ENCODE measurements at regions not wholly inside any gene's neighbourhood (a gene's known extent, or its start where the extent isn't known, plus 50 kb on each side); places are given as distances from the start of the nearest gene placed in this dataset.

DNA sequence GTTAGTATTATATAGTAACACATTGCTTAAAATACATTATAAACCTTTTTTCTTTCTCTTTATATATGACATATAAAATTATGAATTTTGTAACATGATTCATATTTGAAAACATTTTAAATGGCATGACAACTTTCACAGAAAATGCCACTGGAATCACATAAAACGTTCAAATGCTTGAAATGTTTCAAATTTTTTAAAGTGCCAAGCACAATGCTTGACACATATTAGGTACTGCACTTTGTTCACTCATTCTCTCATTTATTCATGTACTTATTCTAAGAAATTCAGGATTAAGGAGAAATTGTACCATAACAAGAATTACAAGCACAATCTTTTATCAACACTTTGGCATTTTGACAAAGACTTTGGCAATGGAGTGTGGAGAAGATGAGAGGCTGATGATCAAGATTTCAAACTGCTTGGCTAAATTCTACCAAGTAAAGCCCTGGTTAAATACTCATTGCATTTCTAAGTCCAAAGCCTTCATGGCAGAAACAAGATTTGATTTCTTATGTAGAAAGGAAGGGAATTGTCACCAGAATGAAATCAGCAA, 232.2 kb downstream of the C12orf50 start:
- FAIRE-seq, result no peak

DNA sequence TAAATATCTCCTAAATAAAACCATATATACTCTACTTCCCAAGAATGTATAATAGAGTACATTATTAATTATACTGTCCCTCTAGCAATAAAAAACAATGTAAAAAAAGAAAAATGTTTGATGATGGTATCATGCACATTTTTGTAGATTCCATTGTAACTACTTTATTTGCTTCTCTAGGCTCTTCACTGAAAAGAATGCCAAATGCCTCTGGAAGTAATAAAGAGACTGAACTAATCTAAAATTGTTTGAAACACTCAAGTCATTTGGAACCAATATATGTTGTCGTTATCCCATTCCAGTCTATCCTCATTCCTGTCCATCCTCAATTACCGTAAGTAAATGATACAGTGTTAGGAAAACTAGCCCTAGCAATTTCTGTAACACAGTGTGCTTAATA, 233.6 kb downstream of the C12orf50 start:
- no peak for FAIRE-seq
- DNase-seq (ENCODE audit: low spot score in 2 of 2), result no peak

More for the DNA sequence above, 232.2 kb downstream of the C12orf50 start:
- DNase-seq (ENCODE audit: low spot score in 2 of 2), result no peak

- no peak for FAIRE-seq
- no peak for DNase-seq (ENCODE audit: low spot score in 2 of 2)
Observed at GRCh38 chr12:87794854-87795253, 234.3 kb downstream of the C12orf50 start.

DNA sequence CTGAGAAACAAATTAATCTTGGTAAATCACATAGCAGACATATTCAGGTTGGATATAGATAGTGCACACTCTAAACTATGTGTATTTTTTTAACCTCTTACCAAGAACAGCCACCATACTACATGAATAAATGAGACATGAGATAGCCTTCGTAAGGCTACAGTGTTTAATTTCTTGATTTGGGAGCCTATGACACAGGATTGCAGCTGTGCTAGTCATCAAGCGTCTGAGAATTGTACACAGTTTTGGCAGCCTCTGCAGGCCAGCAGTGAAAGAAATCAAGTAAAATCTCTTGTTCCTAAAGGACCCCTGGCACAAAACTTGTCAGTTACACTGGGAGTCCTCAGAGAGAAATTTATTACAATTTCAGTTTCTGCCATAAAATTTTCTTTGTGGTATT, 236.1 kb downstream of the C12orf50 start:
- no peak for DNase-seq (ENCODE audit: low spot score in 2 of 2)
- FAIRE-seq, result no peak

DNA sequence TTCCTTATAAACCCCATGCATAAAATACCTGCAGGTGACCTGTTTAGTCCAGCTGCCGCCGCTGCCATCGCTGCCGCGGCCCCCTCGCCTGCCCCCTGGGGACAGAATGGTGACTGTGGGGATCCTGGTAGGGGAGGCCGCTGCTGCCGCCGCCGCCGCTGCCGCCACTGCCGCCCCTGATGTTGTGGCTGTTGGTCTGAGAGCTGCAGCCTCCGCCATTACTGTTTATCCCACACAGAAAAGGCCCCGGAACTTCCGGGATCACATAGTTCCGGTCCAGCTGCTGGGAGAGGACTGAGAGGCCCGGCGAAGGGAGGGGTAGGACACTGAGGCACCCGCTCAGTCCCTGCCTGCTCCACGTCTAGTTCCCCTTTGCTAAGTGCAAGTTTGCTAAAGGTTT, 244.9 kb downstream of the C12orf50 start:
- no peak for DNase-seq (ENCODE audit: low spot score in 2 of 2)
- no peak for FAIRE-seq

DNA sequence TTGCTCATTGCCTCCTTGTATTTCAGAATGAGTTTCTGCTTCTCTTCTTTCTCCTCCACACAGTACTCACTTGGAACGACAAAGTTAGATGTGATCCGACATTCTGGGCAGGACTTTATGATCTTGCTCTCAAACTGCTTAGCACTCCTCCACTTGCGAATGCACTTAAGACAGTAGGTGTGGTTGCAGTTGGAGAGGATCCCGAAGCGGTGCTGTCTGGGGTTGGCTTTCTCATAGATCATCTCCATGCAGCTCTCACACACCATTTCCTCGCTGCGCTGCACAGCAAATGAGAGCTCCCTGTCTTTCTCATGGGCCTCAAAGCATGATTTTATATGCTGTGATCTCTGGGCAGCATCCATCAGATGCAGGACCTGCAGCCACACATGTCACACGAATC, 245.7 kb downstream of the C12orf50 start:
- DNase-seq (ENCODE audit: low spot score in 2 of 2) (no peak), FAIRE-seq (no peak)

- DNase-seq (ENCODE audit: low spot score in 2 of 2), result no peak
- no peak for FAIRE-seq
Observed at GRCh38 chr12:87782838-87783237, 246.4 kb downstream of the C12orf50 start.

DNA sequence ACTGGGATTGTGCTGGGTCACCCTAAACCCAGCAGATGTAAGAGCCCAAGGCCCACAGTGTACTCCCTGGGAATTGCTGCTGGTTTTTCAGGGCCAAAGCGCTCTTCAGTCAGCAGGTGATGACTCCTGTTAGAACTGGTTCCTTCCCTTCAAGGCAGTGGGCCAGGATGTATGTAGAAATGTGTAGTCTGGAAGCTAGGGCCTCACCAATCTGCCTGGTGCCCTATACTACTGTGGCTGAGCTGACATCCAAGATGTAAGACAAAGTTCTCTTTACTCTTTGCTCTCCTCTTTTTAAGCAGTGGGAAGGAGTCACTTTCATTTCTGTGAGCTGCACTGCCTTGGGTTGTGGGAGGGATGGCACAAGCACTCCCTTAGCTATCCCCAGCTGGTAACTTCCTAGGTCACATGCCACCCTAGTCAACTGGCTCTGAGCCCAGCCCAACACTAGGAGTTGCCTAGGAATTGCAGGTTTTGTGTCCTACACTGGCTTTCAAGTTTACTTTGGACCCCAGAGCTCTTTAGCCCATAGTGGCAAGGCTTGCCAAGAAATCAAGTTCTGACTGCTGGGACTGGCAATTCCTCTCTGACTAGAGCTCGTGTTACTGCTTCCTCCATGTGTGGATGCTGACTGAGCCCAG, 249.2 kb downstream of the C12orf50 start:
- FAIRE-seq (no peak), DNase-seq (ENCODE audit: low spot score in 2 of 2) (no peak)

GRCh38 chr12:87779016-87779415, 250.2 kb downstream of the C12orf50 start:
- FAIRE-seq (no peak), DNase-seq (ENCODE audit: low spot score in 2 of 2) (no peak)

DNA sequence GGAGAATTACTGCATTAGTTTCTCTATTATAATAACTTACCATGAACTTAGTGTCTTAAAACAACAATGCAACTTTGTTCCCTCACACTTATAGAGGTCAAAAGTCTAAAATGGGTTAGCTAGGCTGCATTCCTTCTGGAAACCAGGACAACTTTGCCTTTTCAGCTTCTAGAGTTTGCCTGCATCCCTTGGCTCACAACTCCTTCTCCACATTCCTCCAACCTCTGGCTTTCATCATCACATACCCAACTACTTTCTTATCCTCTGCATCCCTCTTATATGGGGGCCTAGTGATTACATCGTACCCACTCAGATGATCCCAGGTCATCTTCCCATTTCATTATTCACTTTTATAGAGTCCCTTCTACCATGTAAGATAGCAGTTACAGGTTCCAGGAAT, 251.1 kb downstream of the C12orf50 start:
- DNase-seq (ENCODE audit: low spot score in 2 of 2) (no peak), FAIRE-seq (no peak)

DNA sequence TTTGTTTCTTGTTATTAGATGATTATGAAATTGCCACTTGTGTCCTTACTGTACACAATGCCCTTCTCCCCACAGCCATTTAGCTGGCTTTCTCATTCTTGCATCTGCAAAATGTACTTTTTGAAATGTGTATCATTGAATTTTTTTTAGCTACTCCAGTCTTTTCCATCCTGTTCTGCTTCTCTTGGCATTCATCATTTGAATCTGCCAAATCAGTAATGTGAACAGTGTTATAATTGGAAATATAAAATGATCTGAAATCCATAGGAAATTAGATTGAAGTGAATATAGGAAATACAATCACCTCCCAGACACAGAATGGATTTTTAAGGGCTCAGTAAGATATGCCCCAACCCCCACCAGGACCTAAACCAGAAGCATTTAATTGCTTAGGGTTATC, 253.4 kb downstream of the C12orf50 start:
- FAIRE-seq (no peak), DNase-seq (ENCODE audit: low spot score in 2 of 2) (no peak)

GRCh38 chr12:87775051-87775450, 254.2 kb downstream of the C12orf50 start:
- no peak for FAIRE-seq
- DNase-seq (ENCODE audit: low spot score in 2 of 2), result no peak

- FAIRE-seq (no peak), DNase-seq (ENCODE audit: low spot score in 2 of 2) (no peak)
Observed at GRCh38 chr12:87772401-87772800, 256.8 kb downstream of the C12orf50 start.

DNA sequence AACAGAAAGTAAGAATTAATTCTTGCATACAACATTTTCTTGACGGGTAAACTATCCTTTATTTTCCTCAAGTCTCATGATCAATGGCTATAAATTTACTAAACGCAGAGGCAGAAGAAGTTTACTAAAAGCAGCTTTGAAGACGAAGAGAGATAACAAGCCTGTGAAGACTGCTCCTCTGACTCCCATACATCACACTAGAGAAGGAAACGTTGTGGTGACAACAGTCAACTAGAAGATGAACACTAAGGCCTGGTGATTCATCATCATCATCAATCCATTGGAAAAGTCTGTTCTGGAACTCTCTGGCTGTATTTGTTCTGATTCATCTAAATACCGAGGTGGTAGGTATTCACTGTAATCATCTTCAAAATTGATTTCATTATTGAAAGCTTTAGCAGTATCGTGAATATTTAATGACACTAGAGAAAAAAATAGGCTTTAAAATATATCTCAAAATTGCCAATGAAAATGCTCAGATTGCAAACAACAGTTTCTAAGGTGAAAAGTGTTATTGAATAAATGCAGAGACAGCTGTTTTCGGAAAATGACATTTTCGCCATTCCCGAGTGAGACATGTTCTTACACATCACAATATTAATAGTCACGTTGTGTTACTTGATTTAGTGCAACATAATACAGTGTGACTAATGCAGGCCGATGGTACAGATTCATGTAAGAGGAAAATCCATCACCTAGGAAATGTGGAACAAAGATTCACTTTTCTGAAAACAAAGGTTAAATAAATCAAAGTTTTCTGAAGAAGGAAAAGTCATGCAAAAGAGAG, 260.5 kb downstream of the C12orf50 start:
- no peak for DNase-seq (ENCODE audit: low spot score in 2 of 2)
- FAIRE-seq, result no peak

DNA sequence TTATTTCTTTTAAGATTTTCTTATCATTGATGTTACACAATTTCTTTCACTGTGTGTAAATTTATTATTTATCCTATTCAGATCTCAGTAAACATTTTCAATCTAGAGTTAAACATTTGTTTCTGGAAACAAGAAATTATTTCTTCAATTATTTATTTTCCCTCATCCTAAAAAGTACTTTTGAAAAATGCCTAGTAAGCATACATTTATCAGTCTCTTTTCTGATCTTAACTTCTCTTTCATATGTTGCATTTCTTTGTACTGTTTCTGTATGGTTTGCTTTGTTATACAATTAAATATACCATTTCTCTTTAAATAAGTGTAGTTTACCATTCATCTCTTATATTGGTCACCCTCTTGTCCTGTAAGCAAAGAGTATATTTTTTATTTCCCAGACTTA, 263.2 kb downstream of the C12orf50 start:
- DNase-seq (ENCODE audit: low spot score in 2 of 2) (no peak), FAIRE-seq (peak; percentile 10)

GRCh38 chr12:87760943-87761342, 268.3 kb downstream of the C12orf50 start:
- FAIRE-seq (no peak), DNase-seq (ENCODE audit: low spot score in 2 of 2) (no peak)

- no peak for DNase-seq (ENCODE audit: low spot score in 2 of 2)
- FAIRE-seq, result no peak
Observed at GRCh38 chr12:87758271-87758670, 270.9 kb downstream of the C12orf50 start.

DNA sequence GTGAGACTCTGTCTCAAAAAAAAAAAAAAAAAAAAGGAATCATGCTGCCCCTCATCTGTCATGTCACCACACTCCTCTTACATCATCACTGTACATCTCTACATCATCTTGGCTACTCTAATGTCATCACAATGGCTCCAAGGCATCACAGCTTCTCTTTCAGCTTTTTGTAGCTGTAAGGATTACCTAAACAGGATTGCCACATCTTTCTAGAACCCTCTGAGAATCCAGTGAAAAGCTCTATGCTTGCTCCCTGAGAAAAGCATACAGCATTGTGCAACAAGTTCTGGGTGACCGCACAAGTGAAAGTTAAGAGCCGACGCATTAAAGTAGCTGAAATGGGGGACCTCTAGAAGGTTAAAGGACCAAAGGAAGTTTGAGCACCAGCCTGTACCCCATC, 272.5 kb downstream of the C12orf50 start:
- no peak for DNase-seq (ENCODE audit: low spot score in 2 of 2)
- no peak for FAIRE-seq

DNA sequence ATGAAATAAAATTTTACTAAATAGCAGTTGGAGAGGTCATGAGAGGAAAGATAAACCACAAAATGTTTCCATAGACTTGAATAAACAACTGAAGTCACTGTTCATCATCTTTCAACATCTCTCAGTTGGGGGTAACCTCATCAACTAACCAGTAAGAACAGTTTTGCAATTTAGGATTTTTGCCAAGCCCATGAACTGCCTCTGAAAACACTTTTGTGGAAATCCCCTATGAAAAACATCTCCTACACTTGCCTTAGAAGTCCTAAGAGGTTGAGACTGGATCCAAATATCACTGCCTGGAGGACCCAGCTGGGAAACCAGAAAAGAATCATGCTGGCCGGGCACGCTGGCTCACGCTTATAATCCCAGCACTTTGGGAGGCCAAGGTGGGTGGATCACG, 273.1 kb downstream of the C12orf50 start:
- no peak for DNase-seq (ENCODE audit: low spot score in 2 of 2)

DNA sequence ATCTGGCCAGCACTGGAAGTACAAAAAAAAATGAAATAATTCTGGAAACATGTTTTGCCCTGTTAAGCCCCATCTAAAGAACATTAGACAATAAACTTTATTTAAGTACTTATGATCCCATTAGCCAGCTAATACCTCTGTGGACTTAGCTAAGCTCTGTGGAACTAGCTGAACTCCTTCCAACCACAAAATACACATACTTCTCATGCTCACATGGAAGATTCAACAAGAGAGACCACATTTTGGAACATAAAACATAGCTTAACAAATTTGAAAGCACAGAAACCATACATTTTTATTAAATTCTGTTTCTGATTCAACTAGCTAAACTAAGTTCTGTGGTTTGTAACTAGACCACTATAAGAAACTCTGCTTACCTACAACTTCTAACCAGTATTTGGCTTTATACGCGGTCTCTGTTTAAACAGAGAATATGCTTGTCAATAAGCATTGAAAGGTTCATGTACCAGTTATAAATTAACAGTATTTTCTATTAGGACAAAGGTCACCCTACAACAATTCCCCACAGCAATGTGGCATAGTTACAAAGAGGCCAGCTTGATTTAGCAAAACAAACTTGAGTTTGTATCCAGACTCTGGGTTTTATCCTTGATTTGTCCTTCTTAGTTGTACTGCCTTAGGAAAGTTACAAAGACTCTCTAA, 300.1 kb downstream of the C12orf50 start:
- FAIRE-seq (no peak), DNase-seq (ENCODE audit: low spot score in 2 of 2) (no peak)

More for the DNA sequence above, 273.1 kb downstream of the C12orf50 start:
- FAIRE-seq, result no peak

- no peak for DNase-seq (ENCODE audit: low spot score in 2 of 2)
- FAIRE-seq, result no peak
Observed at GRCh38 chr12:87720967-87721366, 308.2 kb downstream of the C12orf50 start.
